ENCODE measurements at regions not wholly inside any gene's neighbourhood (a gene's known extent, or its start where the extent isn't known, plus 50 kb on each side); places are given as distances from the start of the nearest gene placed in this dataset.

DNA sequence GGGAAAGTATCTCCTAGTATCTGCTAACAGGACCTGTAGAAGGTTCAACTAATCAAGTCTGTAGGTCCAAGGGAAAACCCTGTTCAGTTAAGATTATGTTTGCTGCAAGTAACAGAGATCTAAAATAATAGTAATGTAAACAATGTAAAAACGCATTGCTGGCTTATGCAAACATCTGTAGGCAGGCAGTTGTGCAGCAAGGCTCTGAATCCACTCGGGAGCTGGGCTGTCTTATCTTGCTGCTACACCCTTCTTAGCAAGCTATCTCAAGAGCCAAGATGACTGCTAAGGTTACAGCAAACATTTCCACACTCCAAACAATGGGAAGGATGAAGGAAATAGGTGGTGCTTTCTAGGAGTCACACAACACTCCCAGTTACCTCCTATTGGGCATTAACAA lies 397.3 kb upstream of the NRSN1 start:
- no peak for TF ChIP-seq POLR2A (IDR thresholded peaks at IDR 0.05)
- TF ChIP-seq EP300 (IDR thresholded peaks at IDR 0.05) = no peak

Measured in tibial nerve (tissue), 3 donors.